ENCODE measurements at regions not wholly inside any gene's neighbourhood (a gene's known extent, or its start where the extent isn't known, plus 50 kb on each side); places are given as distances from the start of the nearest gene placed in this dataset.

GRCh38 chr9:17894501-17895160 is 315.8 kb downstream of the SH3GL2 start:
- DNase-seq (ENCODE audit: low spot score): no peak

GRCh38 chr9:17900606-17901005 is 321.7 kb downstream of the SH3GL2 start:
- DNase-seq (ENCODE audit: low spot score): no peak

GRCh38 chr9:17905366-17905765 is 326.5 kb downstream of the SH3GL2 start:
- DNase-seq (ENCODE audit: low spot score): no peak

DNA sequence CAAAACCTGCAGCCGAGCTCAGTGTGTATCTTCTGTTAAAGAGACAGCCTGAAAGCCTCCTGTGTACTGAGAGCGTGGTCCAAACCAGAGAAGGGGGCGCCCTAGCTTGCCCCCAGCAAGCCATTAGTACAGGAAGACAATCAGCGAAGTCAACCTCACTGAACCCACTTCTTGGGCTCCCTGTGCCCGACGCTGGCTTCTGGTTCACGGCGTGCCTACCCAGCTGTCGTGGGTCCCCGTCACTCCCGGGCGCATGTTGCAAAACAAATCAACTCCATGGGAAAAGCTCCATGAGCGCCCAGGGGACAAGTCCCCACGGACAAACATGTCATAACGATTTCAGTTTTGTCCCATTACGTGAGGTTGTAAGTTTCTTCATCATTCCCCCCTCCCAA is 326.9 kb downstream of the SH3GL2 start:
- DNase-seq (ENCODE audit: low spot score): no peak

DNA sequence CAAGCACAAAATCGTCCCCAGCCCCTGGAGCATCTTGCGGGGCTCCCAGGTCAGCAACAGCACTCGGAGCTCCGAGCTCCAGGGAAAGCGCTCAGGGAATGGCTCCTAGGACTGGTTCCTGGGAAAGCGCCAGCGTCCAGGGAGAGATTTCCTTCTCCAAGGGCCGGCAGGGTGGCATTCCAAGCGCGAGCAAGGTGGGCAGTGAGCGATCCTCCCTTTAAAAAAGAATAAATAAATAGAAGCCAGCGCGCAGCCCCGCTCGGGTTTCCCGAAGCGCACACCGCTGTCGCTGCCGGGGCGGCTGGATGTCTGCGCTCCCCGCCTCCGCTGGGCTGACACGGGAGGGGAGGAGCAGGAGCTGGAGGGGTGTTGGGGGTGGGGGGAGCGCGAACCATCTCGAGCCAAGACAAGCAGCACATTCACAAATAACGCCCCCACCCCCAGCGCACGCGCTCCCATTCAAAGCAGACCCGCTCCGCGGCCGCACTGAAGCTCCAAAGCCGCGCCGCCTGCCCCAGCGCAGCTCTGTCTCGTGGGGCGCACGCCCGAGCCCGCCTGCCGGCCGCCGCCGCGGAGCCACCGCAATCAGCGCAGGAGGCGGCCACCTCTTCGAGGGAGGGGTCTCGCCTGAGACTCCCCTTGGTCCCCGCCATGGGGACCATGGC is 327.4 kb downstream of the SH3GL2 start:
- DNase-seq (ENCODE audit: low spot score): no peak

DNA sequence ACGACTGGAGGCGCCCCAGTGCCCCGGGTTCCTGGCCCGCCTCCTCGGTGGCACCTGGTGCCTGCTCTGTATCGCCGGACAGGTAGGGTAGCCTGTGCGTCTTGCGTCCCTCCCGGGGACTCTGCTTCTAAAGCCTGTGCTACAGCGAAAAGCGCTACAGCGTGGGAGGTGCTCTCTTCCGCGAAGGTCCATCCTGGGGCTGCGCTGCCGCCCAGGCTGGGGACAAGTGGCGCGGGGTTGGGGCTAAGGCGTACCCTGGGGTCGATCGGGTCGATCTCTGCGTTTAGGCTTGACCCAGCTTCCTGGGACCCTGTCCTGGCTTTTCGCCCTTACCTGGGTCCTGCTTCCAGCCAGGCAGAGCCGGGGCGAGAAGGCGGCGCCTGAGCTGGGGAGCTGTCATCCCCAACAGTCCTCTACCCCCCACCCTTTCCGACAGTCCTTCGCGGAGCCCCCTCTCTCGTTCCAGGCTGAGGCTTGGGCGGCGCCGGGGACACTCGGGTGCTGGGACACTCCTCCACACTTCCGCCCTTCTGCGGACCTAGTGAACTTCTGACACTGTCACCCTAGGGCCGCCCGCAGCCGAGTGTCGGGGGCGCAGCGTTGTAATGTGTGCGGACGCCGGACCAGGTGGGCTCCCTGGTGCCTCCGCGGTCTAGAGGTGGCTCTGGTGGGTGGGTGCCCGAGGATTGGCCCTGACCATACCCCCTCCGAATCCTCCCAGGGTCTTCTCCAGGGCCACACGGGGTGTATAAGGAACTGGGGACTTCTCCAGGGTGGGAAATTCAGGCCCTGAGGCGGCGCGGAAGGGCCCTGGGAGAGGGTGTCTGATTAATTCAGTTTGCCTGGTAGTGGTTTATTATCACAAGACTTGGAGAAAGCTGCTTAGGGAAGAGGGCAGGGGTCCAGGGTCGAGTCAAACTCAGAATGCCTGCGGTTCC is 328.2 kb downstream of the SH3GL2 start:
- no peak for DNase-seq (ENCODE audit: low spot score)

DNA sequence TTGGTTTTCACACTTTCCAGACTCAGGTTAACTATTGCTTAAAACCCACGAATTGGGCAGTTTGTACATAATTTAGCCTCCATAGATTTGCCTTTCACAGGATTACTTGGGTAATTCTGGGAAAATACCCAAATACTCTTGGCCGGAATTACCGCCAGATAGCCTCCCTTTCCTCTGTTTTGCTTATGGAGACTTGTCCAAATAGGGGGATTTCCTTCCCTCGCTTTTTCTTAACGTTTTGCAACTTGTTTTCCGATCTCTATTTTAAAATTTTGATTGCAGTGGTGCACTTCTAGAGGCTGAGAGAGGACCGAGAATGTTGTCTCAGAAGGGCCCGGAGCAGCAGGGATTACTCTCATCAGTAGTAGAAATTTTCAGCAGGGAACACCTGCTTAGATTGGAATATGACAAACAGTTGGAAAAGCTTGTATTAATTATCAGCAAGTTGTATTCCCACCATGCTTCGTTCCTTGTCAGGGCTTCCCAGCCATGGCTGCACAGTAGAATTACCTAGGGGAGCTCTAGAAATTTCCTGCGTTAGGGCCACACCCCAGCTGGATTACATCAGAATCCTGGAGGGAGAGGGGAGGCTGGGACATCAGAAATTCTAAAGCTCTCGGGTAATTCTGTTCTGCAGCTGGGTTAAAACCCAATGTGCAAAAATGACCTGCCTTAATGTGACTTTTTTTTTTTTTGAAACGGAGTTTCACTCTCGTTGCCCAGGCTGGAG is 329.1 kb downstream of the SH3GL2 start:
- no peak for DNase-seq (ENCODE audit: low spot score)

DNA sequence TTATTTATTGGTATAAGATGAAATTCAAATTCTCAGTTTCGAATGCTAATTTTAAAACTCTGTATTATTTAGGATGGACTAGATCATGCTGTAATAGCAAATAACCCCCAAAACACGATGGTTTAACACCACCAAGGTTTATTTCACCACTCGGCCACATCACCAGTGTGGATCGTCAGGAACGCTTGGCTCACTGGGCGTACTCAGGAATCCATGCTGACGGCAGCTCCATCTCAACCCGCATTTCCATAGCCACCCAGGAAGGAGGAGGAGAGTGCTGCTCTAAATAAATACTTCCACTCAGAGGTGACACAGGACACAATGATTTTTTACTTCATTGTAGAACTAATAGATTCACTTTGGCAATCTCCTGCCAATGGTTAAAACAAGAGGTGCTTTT is 347.4 kb downstream of the SH3GL2 start:
- no peak for DNase-seq (ENCODE audit: low spot score)

DNA sequence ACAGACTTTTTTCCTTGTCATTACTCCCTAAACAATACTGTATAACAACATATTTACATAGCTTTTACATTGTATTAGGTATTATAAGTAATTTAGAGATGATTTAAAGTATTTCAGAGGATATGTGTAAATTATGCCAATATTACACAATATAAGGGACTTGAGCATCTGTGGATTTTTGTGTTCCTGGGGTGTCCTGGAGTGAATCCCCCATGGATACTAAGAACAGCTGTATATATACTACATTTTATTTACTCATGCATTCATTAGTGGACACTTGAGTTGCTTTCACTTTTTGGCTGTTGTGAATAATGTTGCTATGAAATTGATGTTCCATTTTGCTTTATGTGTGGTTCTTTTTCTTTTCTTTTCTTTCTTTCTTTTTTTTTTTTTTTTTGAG is 348.8 kb downstream of the SH3GL2 start:
- DNase-seq (ENCODE audit: low spot score): no peak

- DNase-seq (ENCODE audit: low spot score): no peak
These were observed 349.4 kb downstream of the SH3GL2 start for GRCh38 chr9:17928228-17928627.

DNA sequence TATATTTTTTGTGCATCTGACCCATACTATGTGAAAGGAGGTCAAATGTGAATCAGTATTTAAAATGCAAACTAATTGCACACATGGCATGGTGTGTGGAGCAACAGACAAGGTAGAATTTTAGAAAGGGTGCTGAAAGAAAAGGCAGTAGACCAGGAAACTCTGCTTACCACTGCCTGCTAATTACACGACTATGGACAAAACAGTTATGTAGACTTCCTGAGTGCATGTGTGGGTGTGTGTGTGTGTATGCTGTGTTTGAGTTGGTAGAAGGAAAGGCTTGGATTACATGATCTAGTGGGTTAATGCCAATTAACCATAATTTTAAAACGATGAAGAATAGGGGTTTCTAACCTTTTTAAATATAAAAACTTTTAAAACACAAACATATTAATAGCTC is 349.9 kb downstream of the SH3GL2 start:
- no peak for DNase-seq (ENCODE audit: low spot score)

DNA sequence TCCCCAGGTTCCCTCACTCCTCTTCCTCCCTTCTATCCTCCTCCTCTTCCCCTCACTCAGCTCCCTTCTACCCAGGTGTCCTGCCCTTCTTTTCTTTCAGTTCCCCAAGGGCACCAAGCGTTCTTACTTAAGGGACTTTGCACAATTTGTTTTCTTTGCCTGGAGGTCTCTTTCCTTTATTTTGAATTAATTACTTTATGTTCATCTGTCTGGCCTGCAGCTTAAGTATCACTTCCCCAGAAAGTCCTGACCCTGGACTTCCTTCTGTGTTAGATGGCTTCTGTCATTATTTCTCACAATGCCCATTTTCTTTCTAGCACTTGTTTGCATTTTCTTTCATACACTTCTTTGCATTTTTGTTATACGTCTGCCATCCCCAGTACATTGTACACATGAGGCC is 350.6 kb downstream of the SH3GL2 start:
- DNase-seq (ENCODE audit: low spot score): no peak

- no peak for DNase-seq (ENCODE audit: low spot score)
These were observed 351.2 kb downstream of the SH3GL2 start for GRCh38 chr9:17930071-17930470.

DNA sequence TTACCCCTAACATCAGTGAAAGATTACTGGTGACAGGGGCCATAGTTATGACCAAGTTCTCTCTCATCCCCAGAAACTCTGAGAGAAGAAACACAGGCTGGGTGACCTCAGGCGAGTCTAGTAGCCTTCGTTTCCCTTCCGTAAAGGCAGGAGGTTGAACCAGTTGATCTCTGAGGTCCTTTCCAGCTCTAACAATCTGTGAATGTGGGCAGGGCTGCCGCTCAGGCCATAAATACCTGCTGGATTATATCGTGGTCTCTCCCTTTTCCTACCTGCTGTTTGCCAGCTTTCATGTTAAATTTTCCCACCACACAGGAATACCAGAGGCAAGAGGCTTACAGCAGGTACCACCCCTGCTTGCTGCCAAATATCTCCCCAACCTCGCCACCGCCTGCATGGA is 357.5 kb downstream of the SH3GL2 start:
- no peak for DNase-seq (ENCODE audit: low spot score)

GRCh38 chr9:17938035-17938655 is 359.3 kb downstream of the SH3GL2 start:
- DNase-seq (ENCODE audit: low spot score): no peak

DNA sequence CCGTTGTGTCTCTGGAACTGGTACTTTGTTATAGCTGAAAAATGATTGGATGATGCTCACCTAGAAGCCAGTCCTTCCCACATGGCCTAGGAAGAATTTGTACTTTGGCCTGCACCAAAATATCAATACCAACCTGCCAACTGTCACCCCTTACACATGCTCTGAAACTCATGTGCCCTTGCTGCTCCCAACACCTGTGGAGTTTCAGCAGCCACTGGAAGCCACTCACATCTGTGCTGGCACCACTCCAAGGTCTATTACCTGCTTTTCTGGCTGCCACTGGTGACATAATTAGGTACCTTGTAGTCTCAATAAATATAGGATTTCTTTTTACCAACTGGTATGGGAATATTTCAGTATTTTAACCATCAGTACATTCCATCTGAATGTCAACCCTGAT is 363.6 kb downstream of the SH3GL2 start:
- no peak for DNase-seq (ENCODE audit: low spot score)

GRCh38 chr9:17955409-17955808 is 376.5 kb downstream of the SH3GL2 start:
- no peak for DNase-seq (ENCODE audit: low spot score)

DNA sequence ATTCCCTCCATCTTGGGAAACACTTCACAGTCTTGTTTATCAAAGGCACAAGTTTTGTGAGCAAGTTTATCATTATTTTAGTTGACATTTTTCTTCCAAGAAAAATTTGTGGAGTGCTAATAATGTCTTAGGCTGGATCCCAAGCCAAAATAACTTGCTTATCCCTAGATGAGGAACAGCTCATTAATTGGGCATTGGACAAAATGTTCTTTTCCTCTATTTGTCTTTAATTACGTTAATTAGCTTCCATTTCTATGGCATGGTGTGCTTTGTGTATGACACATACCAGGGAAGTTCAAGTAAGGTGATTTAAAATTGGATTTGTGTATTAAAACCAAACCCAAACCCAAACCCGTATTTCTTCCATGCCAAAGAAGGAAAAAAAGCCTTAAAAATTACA is 379.5 kb downstream of the SH3GL2 start:
- DNase-seq (ENCODE audit: low spot score): no peak

DNA sequence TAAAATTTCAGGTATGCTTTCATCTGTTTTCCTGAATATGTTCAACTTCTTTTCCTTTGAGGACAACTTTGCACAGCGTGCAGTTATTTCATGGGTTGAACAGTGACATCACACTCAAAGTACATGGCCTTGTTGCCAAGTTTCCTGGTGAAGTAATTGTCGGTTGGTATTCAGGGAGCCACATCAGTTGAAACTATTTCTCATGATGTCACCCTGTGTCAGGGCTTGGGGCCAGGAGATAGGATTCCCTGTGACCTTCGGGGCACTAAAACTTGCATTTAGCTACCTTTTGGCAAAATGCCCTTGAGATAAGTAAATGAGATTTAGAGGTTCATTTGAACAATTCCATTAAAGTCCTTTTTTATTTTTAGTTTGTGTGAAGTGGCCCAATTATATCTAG is 383.9 kb downstream of the SH3GL2 start:
- DNase-seq (ENCODE audit: low spot score): peak; percentile 18

- no peak for DNase-seq (ENCODE audit: low spot score)
These were observed 384.6 kb downstream of the SH3GL2 start for GRCh38 chr9:17963498-17963897.

GRCh38 chr9:17967731-17968130 is 388.9 kb downstream of the SH3GL2 start:
- no peak for DNase-seq (ENCODE audit: low spot score)

DNA sequence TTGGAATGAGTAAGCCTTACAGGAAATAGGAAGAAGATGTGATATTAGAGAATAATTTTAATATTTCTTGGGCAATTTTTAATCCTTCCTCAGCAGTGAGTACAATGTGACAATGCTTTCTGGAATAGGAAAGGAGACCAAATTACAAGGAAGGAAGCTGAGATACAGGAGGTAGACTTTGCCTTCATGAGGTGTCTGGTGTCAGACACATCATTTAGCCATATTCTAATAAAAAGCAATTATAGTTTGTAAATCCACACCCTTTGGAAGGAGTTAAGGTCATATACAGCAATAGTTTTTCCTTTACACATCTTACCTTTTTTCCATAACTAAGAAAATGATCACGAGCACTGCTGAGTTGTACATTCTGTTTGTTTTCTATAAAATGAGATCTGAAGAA is 390.4 kb downstream of the SH3GL2 start:
- DNase-seq (ENCODE audit: low spot score): no peak
